ENCODE measurements at regions not wholly inside any gene's neighbourhood (a gene's known extent, or its start where the extent isn't known, plus 50 kb on each side); places are given as distances from the start of the nearest gene placed in this dataset.

DNA sequence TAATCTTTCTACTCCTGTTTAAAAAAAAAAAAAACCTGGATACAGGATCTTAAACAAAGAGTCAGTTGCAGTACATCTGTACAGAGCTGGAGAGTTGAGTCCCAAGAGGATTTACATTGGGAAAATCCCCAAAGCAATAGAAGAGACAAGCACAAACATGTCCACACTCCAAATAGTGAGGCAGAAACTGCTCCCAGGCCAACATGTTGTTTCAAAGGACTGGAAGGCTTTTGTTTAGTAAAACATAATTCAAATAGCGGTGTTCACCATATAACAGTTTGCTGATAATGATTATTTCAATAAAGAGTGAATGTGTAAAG is 425.4 kb downstream of the ADGRL2 start:
- intact Hi-C loops (cut with micrococcal nuclease) = no loop called here
- H3K9ac ChIP-seq (ENCODE audit: low read depth, low read length) = no peak overlapping the region
- no peak for ATAC-seq (ENCODE audit: low read depth)
- no peak overlapping the region for H3K4me2 ChIP-seq (ENCODE audit: low read depth, low read length)
- no peak overlapping the region for H2AK5ac ChIP-seq (ENCODE audit: low read depth, low read length)
- no peak overlapping the region for H2AK9ac ChIP-seq (replicated peaks; ENCODE audit: low read depth, low read length, poor library complexity)
- no TSS peak for BruUV-seq (replicated peaks)
- no CpG with 5 or more reads among the region's 1 CpG for WGBS, 2 experiments (ENCODE audit: extremely low coverage in 2 of 2, insufficient read length in 1 of 2)
- H2AFZ ChIP-seq (replicated peaks; ENCODE audit: low read length, poor library complexity) = no peak overlapping the region
- H2BK20ac ChIP-seq (ENCODE audit: low read depth, low read length) = no peak overlapping the region
- DNase-seq = no peak
- H2BK120ac ChIP-seq (ENCODE audit: low read depth, low read length) = no peak overlapping the region
- POLR2A ChIA-PET (ENCODE audit: unreplicated experiment) = no interaction called here
- no peak overlapping the region for H3K4me3 ChIP-seq (ENCODE audit: insufficient read depth, low read depth, low read length)
- H3K9me3 ChIP-seq (ENCODE audit: control insufficient read depth, insufficient read depth, low read length) = no peaks in the 10 kb centered on the region
- dilution Hi-C loops (cut with HindIII; ENCODE audit: low sequenced_read_pairs, unreplicated experiment) = no loop called here
- no peak overlapping the region for H4K8ac ChIP-seq (ENCODE audit: low read depth in 2 of 2, low read length in 2 of 2)
- H4K91ac ChIP-seq (ENCODE audit: insufficient read depth, low read depth, low read length) = no peak overlapping the region
- H4K20me1 ChIP-seq (ENCODE audit: insufficient read depth, low read length) = no peaks in the 10 kb centered on the region
- H3K23ac ChIP-seq (ENCODE audit: low read depth, low read length) = no peak overlapping the region
- no peaks in the 10 kb centered on the region for H3K4me1 ChIP-seq (ENCODE audit: control insufficient read depth, insufficient read depth, low read length)
- H3K9me1 ChIP-seq (ENCODE audit: insufficient read depth, low read length) = no peaks in the 10 kb centered on the region
- H3K14ac ChIP-seq (replicated peaks; ENCODE audit: low read depth, low read length) = no peak overlapping the region
- H3K27me3 ChIP-seq (ENCODE audit: control insufficient read depth, insufficient read depth, low read length) = no peaks in the 10 kb centered on the region
- H2BK15ac ChIP-seq (ENCODE audit: low read depth, low read length) = no peak overlapping the region
- in situ Hi-C loops (cut with MboI; ENCODE audit: low sequenced_read_pairs) = no loop called here
- H3K56ac ChIP-seq (ENCODE audit: extremely low read depth, insufficient read depth, low read length) = no peak overlapping the region
- H3K79me1 ChIP-seq (ENCODE audit: low read depth in 1 of 2, low read length in 2 of 2) = no peaks in the 10 kb centered on the region
- no peak overlapping the region for H2BK5ac ChIP-seq (ENCODE audit: low read depth, low read length, poor library complexity, severe bottlenecking)
- H3K27ac ChIP-seq (ENCODE audit: insufficient read depth, low read length) = no peak overlapping the region
- H3K36me3 ChIP-seq (ENCODE audit: control insufficient read depth, insufficient read depth, low read length) = no peaks in the 10 kb centered on the region
- CTCF ChIA-PET = no interaction called here
- H4K5ac ChIP-seq (ENCODE audit: low read depth, low read length) = no peak overlapping the region
- no peak overlapping the region for H3K4ac ChIP-seq (ENCODE audit: low read depth, low read length)
- H3K18ac ChIP-seq (ENCODE audit: low read depth, low read length) = no peak overlapping the region
- TF ChIP-seq POLR2A (IDR thresholded peaks at IDR 0.05; ENCODE audit: low read depth, low read length) (no peak), FOS (IDR thresholded peaks at IDR 0.05; ENCODE audit: low read depth, low read length) (no peak), MAZ (IDR thresholded peaks at IDR 0.05; ENCODE audit: borderline replicate concordance, low read depth, low read length) (no peak), RAD21 (IDR thresholded peaks at IDR 0.05; ENCODE audit: low read length) (no peak), CEBPB (IDR thresholded peaks at IDR 0.05; ENCODE audit: low read depth, low read length) (no peak), NFE2L2 (IDR thresholded peaks at IDR 0.05; ENCODE audit: low read depth, low read length) (no peak), CHD1 (IDR thresholded peaks at IDR 0.05; ENCODE audit: low read depth, low read length) (no peak), SMC3 (IDR thresholded peaks at IDR 0.05; ENCODE audit: low read depth, low read length) (no peak), BHLHE40 (IDR thresholded peaks at IDR 0.05; ENCODE audit: low read depth, low read length) (no peak), MXI1 (IDR thresholded peaks at IDR 0.05; ENCODE audit: borderline replicate concordance, low read depth, low read length) (no peak), MAFK (IDR thresholded peaks at IDR 0.05; ENCODE audit: low read depth, low read length) (no peak), RFX5 (IDR thresholded peaks at IDR 0.05; ENCODE audit: low read depth, low read length) (no peak), RCOR1 (IDR thresholded peaks at IDR 0.05; ENCODE audit: insufficient replicate concordance, low read length) (no peak)
- TF ChIP-seq, protein P1, sequence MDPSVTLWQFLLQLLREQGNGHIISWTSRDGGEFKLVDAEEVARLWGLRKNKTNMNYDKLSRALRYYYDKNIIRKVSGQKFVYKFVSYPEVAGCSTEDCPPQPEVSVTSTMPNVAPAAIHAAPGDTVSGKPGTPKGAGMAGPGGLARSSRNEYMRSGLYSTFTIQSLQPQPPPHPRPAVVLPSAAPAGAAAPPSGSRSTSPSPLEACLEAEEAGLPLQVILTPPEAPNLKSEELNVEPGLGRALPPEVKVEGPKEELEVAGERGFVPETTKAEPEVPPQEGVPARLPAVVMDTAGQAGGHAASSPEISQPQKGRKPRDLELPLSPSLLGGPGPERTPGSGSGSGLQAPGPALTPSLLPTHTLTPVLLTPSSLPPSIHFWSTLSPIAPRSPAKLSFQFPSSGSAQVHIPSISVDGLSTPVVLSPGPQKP (IDR thresholded peaks at IDR 0.05; ENCODE audit: borderline replicate concordance, low read depth, low read length) = no peak
- TF ChIP-seq, protein P2, sequence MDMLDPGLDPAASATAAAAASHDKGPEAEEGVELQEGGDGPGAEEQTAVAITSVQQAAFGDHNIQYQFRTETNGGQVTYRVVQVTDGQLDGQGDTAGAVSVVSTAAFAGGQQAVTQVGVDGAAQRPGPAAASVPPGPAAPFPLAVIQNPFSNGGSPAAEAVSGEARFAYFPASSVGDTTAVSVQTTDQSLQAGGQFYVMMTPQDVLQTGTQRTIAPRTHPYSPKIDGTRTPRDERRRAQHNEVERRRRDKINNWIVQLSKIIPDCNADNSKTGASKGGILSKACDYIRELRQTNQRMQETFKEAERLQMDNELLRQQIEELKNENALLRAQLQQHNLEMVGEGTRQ (IDR thresholded peaks at IDR 0.05; ENCODE audit: low read depth, low read length) = no peak
- TF ChIP-seq, protein P3, sequence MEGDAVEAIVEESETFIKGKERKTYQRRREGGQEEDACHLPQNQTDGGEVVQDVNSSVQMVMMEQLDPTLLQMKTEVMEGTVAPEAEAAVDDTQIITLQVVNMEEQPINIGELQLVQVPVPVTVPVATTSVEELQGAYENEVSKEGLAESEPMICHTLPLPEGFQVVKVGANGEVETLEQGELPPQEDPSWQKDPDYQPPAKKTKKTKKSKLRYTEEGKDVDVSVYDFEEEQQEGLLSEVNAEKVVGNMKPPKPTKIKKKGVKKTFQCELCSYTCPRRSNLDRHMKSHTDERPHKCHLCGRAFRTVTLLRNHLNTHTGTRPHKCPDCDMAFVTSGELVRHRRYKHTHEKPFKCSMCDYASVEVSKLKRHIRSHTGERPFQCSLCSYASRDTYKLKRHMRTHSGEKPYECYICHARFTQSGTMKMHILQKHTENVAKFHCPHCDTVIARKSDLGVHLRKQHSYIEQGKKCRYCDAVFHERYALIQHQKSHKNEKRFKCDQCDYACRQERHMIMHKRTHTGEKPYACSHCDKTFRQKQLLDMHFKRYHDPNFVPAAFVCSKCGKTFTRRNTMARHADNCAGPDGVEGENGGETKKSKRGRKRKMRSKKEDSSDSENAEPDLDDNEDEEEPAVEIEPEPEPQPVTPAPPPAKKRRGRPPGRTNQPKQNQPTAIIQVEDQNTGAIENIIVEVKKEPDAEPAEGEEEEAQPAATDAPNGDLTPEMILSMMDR (conservative IDR thresholded peaks at IDR 0.05; ENCODE audit: low read depth, low read length) = no peak
